Progenitor cell of endocrine pancreas (in vitro differentiated cells): ENCODE measurements at regions not wholly inside any gene's neighbourhood (a gene's known extent, or its start where the extent isn't known, plus 50 kb on each side); places are given as distances from the start of the nearest gene placed in this dataset.

ENCODE experiments used
- DNase-seq: peaks from one replicate; pipeline ENCODE4 v3.0.0; 2021; ENCODE audit warnings: low spot score; ENCODE audit not compliant: unreplicated experiment
- H3K27ac Mint-ChIP-seq: 2 replicates; pipeline ENCODE4 v1.8.0; 2021; ENCODE audit warnings: mild to moderate bottlenecking, moderate library complexity, mixed read lengths
- H3K27me3 Mint-ChIP-seq: 2 replicates; pipeline ENCODE4 v1.8.0; 2021; ENCODE audit warnings: mixed read lengths
- H3K36me3 Mint-ChIP-seq: 2 replicates; pipeline ENCODE4 v1.8.0; 2022; ENCODE audit warnings: mixed read lengths; ENCODE audit not compliant: insufficient read depth
- H3K4me1 Mint-ChIP-seq: 2 replicates; pipeline ENCODE4 v1.8.0; 2021; ENCODE audit warnings: low read depth, mixed read lengths
- H3K4me3 Mint-ChIP-seq: 2 replicates; pipeline ENCODE4 v1.8.0; 2021; ENCODE audit warnings: low read depth, mild to moderate bottlenecking, moderate library complexity, mixed read lengths
- H3K9me3 Mint-ChIP-seq: 2 replicates; pipeline ENCODE4 v1.8.0; 2021; ENCODE audit warnings: low read depth, mixed read lengths
- CTCF ChIP-seq: fragments of 200-600 bp; sonication (generic); IDR thresholded peaks from one replicate; pipeline ENCODE4 v1.5.0; 2021; ENCODE audit warnings: antibody characterized with exemption, mild to moderate bottlenecking; ENCODE audit not compliant: unreplicated experiment

GRCh38 chr15:31268911-31269784, 57.5 kb upstream of the KLF13 start:
- DNase-seq = peak; percentile 3
- no peaks in the 10 kb centered on the region for H3K9me3 Mint-ChIP-seq
- H3K27ac Mint-ChIP-seq = no peak overlapping the region
- no peaks in the 10 kb centered on the region for H3K36me3 Mint-ChIP-seq
- no peak overlapping the region for H3K4me3 Mint-ChIP-seq
- H3K4me1 Mint-ChIP-seq = peaks cover 11% of the 10 kb centered on the region
- TF ChIP-seq CTCF = no peak
- no peaks in the 10 kb centered on the region for H3K27me3 Mint-ChIP-seq

GRCh38 chr15:31269816-31270575, 56.6 kb upstream of the KLF13 start:
- peaks cover 14% of the 10 kb centered on the region for H3K4me1 Mint-ChIP-seq
- DNase-seq = no peak
- no peak overlapping the region for H3K4me3 Mint-ChIP-seq
- no peak overlapping the region for H3K27ac Mint-ChIP-seq
- H3K9me3 Mint-ChIP-seq = no peaks in the 10 kb centered on the region
- no peaks in the 10 kb centered on the region for H3K36me3 Mint-ChIP-seq
- TF ChIP-seq CTCF = no peak
- H3K27me3 Mint-ChIP-seq = no peaks in the 10 kb centered on the region

GRCh38 chr15:31270767-31271166, 55.9 kb upstream of the KLF13 start:
- Mint-ChIP-seq H3K4me1 (peaks cover 8% of the 10 kb centered on the region), H3K27ac (no peak overlapping the region), H3K4me3 (no peak overlapping the region), H3K27me3 (no peaks in the 10 kb centered on the region), H3K9me3 (no peaks in the 10 kb centered on the region), H3K36me3 (no peaks in the 10 kb centered on the region)
- no peak for DNase-seq
- no peak for TF ChIP-seq CTCF

- DNase-seq = no peak
- H3K27ac Mint-ChIP-seq = no peak overlapping the region
Observed at GRCh38 chr15:31271224-31271635, 55.4 kb upstream of the KLF13 start.

More at GRCh38 chr15:31271224-31271635, 55.4 kb upstream of the KLF13 start:
- Mint-ChIP-seq H3K4me3 (no peak overlapping the region), H3K36me3 (no peaks in the 10 kb centered on the region), H3K27me3 (no peaks in the 10 kb centered on the region), H3K4me1 (peaks cover 7% of the 10 kb centered on the region), H3K9me3 (no peaks in the 10 kb centered on the region)
- TF ChIP-seq CTCF = no peak
